SK-N-SH treated with all-trans-retinoic acid at 6 μM for 48 hours (cell line): ENCODE measurements at regions not wholly inside any gene's neighbourhood (a gene's known extent, or its start where the extent isn't known, plus 50 kb on each side); places are given as distances from the start of the nearest gene placed in this dataset.

Source experiments
- ATAC-seq: fragments of 200-7000 bp; cut with Tn5 transposase; 3 replicates; pipeline ENCODE4 v1.9.1; 2020; ENCODE audit warnings: mild to moderate bottlenecking, moderate library complexity
- ARNTL ChIP-seq: fragments of 450-650 bp; formaldehyde crosslinking; IDR thresholded peaks from 2 replicates; pipeline ENCODE4 v1.5.0; 2020; ENCODE audit warnings: low read depth, mild to moderate bottlenecking, moderate library complexity, borderline replicate concordance
- BACH2 ChIP-seq: fragments of 250-450 bp; sonication (Bioruptor Pico); IDR thresholded peaks from 2 replicates; pipeline ENCODE4 v1.9.0; 2021; ENCODE audit warnings: mild to moderate bottlenecking, borderline replicate concordance
- CSDC2 ChIP-seq: fragments of 250-450 bp; sonication (Bioruptor Pico); IDR thresholded peaks from 2 replicates; pipeline ENCODE4 v1.5.0; 2020; ENCODE audit warnings: mild to moderate bottlenecking, moderate library complexity
- CSRNP3 ChIP-seq: fragments of 250-450 bp; sonication (Bioruptor Pico); IDR thresholded peaks from 2 replicates; pipeline ENCODE4 v1.5.1; 2021; ENCODE audit warnings: mild to moderate bottlenecking, moderate library complexity
- ESRRG ChIP-seq: fragments of 250-450 bp; sonication (Bioruptor Pico); IDR thresholded peaks from 2 replicates; pipeline ENCODE4 v1.6.1; 2021; ENCODE audit warnings: mild to moderate bottlenecking
- GLIS3 ChIP-seq: fragments of 250-450 bp; sonication (Bioruptor Pico); IDR thresholded peaks from 2 replicates; pipeline ENCODE4 v1.5.0; 2020; ENCODE audit warnings: mild to moderate bottlenecking, moderate library complexity
- ISL1 ChIP-seq: fragments of 250-450 bp; sonication (Bioruptor Pico); IDR thresholded peaks from 2 replicates; pipeline ENCODE4 v2.1.2; 2022; ENCODE audit warnings: mild to moderate bottlenecking, moderate library complexity
- OSR1 ChIP-seq: fragments of 250-450 bp; sonication (Bioruptor Pico); IDR thresholded peaks from 2 replicates; pipeline ENCODE4 v1.8.0; 2022; ENCODE audit warnings: moderate library complexity, mild to moderate bottlenecking, inconsistent platforms
- PATZ1 ChIP-seq: fragments of 250-450 bp; sonication (Bioruptor Pico); IDR thresholded peaks from 2 replicates; pipeline ENCODE4 v1.8.0; 2020; ENCODE audit warnings: mild to moderate bottlenecking, moderate library complexity, borderline replicate concordance
- PPARA ChIP-seq: fragments of 250-450 bp; sonication (Bioruptor Pico); IDR thresholded peaks from 2 replicates; pipeline ENCODE4 v1.5.0; 2020; ENCODE audit warnings: mild to moderate bottlenecking, borderline replicate concordance
- RARB ChIP-seq: fragments of 250-450 bp; sonication (Bioruptor Pico); IDR thresholded peaks from 2 replicates; pipeline ENCODE4 v1.8.0; 2021; ENCODE audit warnings: mild to moderate bottlenecking, moderate library complexity
- SNAI2 ChIP-seq: fragments of 250-450 bp; sonication (Bioruptor Pico); IDR thresholded peaks from 2 replicates; pipeline ENCODE4 v1.5.0; 2020; ENCODE audit warnings: mild to moderate bottlenecking, moderate library complexity
- TCF4 ChIP-seq: fragments of 250-450 bp; sonication (Bioruptor Pico); IDR thresholded peaks from 2 replicates; pipeline ENCODE4 v1.8.0; 2021; ENCODE audit warnings: mild to moderate bottlenecking, moderate library complexity, borderline replicate concordance
- TOX ChIP-seq: fragments of 250-450 bp; sonication (Bioruptor Pico); IDR thresholded peaks from 2 replicates; pipeline ENCODE4 v1.8.0; 2021; ENCODE audit warnings: mild to moderate bottlenecking, moderate library complexity, borderline replicate concordance
- ZC3H10 ChIP-seq: fragments of 250-450 bp; sonication (Bioruptor Pico); IDR thresholded peaks from 2 replicates; pipeline ENCODE4 v1.5.1; 2021; ENCODE audit warnings: mild to moderate bottlenecking, moderate library complexity
- ZFP3 ChIP-seq: fragments of 250-450 bp; sonication (Bioruptor Pico); IDR thresholded peaks from 2 replicates; pipeline ENCODE4 v1.5.0; 2020; ENCODE audit warnings: mild to moderate bottlenecking, moderate library complexity
- ZNF565 ChIP-seq: fragments of 450-650 bp; formaldehyde crosslinking; conservative IDR thresholded peaks from 2 replicates; pipeline ENCODE4 v1.5.0; 2020; ENCODE audit warnings: low read depth, mild to moderate bottlenecking, moderate library complexity
- ZNF70 ChIP-seq: fragments of 450-650 bp; formaldehyde crosslinking; IDR thresholded peaks from 2 replicates; pipeline ENCODE4 v1.5.0; 2020; ENCODE audit warnings: mild to moderate bottlenecking, moderate library complexity
- ZNF8 ChIP-seq: fragments of 450-650 bp; formaldehyde crosslinking; IDR thresholded peaks from 2 replicates; pipeline ENCODE4 v1.5.0; 2020; ENCODE audit warnings: mild to moderate bottlenecking, moderate library complexity

DNA sequence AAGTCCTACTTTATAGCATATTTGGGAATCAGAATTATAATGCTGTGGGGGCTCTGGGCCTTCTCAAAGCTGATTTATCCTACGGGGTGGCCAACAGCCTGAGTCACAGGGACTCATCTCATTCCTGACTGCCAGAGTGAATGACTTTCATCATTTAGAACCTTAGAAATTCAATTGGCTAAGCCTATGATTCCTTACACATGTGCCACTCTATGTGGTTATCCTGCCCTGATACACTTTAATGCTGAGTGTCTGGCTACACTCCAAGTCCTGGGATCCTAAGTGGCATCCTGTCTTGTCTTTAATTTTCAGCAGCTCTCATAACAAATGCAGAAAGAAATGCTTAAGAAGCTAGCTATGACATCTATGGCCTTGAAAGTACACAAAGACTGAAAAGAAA is 75.2 kb upstream of the FREM1 start:
- peak; percentile 95 for ATAC-seq
- no peak for TF ChIP-seq PATZ1 (CRISPR knock-in tag)
- peak; percentile 61 for TF ChIP-seq ISL1 (CRISPR knock-in tag)
- no peak for TF ChIP-seq ZFP3 (CRISPR knock-in tag)

DNA sequence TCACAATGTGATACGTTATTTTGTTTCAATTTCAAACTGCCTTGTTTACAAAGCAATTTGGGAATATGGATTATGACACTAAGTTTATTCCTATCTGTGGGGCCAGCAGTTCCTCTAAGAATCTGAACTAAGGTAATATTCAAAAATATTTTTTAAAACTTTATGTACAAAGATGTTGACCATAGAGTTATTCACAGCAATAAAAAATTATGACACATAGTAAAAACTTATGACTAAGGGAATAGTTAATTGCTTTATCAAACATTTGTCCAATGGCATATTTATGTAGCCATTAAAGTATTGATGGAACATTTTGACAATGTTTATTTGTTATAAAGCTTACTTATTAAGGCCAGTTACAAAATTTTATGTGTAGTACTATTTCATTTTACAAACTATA is 73.4 kb upstream of the FREM1 start:
- no peak for ATAC-seq

DNA sequence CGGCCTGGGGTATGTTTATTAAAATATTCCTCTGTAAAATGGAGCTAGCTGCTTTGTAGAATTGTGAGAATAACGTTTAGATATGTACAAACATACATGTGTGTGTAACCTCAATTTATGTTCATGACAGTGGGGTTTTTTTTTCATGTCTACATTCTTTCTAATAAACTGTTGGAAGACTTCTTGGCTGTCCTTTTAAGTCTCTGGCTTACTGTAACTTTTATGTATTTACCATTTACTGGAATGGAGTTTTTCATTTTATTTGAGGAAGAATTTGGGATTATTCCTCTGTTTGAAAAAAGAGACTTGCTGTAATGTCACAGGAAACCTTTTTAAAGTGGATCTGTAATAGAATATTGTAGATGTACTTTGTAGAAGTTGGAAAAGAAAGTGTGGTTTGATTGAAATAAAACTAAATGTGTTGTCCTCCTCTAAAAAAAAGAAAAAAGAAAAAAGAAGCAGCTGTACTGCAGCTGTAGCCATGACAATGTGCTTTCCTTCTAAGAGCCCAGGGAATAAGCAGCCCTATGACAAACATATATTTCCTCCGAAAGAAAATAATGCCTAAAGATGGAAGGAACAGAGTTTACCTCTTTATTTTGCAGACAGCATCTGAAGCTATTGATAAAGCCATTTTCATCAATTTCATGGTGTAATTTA is 71.2 kb upstream of the FREM1 start:
- no peak for ATAC-seq
- no peak for TF ChIP-seq RARB (CRISPR knock-in tag)
- no peak for TF ChIP-seq ISL1 (CRISPR knock-in tag)
- no peak for TF ChIP-seq CSRNP3
- TF ChIP-seq GLIS3 (CRISPR knock-in tag), result no peak
- TF ChIP-seq ZNF8 (CRISPR knock-in tag), result no peak
- TF ChIP-seq ZFP3 (CRISPR knock-in tag), result no peak
- no peak for TF ChIP-seq SNAI2 (CRISPR knock-in tag)
- no peak for TF ChIP-seq ESRRG (CRISPR knock-in tag)
- no peak for TF ChIP-seq PPARA
- TF ChIP-seq TCF4, result no peak
- TF ChIP-seq ARNTL (CRISPR knock-in tag), result no peak
- no peak for TF ChIP-seq ZNF565 (CRISPR knock-in tag)
- no peak for TF ChIP-seq OSR1 (CRISPR knock-in tag)
- TF ChIP-seq CSDC2, result no peak
- no peak for TF ChIP-seq ZNF70 (CRISPR knock-in tag)
- TF ChIP-seq PATZ1 (CRISPR knock-in tag), result no peak
- no peak for TF ChIP-seq BACH2 (CRISPR knock-in tag)
- TF ChIP-seq ZC3H10, result no peak
- TF ChIP-seq, all 23 proteins: peak for 0

More for the DNA sequence above, 73.4 kb upstream of the FREM1 start:
- TF ChIP-seq CSDC2 (no peak), ZC3H10 (no peak), OSR1 (CRISPR knock-in tag) (no peak), TOX (CRISPR knock-in tag) (no peak), PATZ1 (CRISPR knock-in tag) (no peak), ZNF8 (CRISPR knock-in tag) (no peak), ISL1 (CRISPR knock-in tag) (no peak), ZNF70 (CRISPR knock-in tag) (no peak), ARNTL (CRISPR knock-in tag) (no peak), ZFP3 (CRISPR knock-in tag) (no peak), GLIS3 (CRISPR knock-in tag) (no peak), CSRNP3 (no peak), ESRRG (CRISPR knock-in tag) (no peak)
- TF ChIP-seq, all 23 proteins: peak for 0
